Lower lobe of right lung (tissue), 2 donors: ENCODE measurements at regions not wholly inside any gene's neighbourhood (a gene's known extent, or its start where the extent isn't known, plus 50 kb on each side); places are given as distances from the start of the nearest gene placed in this dataset.

ENCODE experiments used
- ATAC-seq, 2 donors: fragments of 200-7000 bp; cut with Tn5 transposase; one replicate each; pipeline ENCODE4 v1.9.1; 2020 to 2022; ENCODE audit warnings: mild to moderate bottlenecking in 2 of 2, moderate library complexity in 2 of 2
- DNase-seq: peaks from one replicate; pipeline ENCODE4 v3.0.0-alpha.2; 2020
- H3K27ac ChIP-seq: fragments of 200-600 bp; one replicate; pipeline ENCODE4 v1.8.0; 2022
- H3K27me3 ChIP-seq: fragments of 200-600 bp; one replicate; pipeline ENCODE4 v1.8.0; 2022; ENCODE audit warnings: low read depth
- H3K36me3 ChIP-seq: fragments of 200-600 bp; one replicate; pipeline ENCODE4 v1.8.0; 2022; ENCODE audit warnings: mild to moderate bottlenecking
- H3K4me1 ChIP-seq: fragments of 200-600 bp; one replicate; pipeline ENCODE4 v1.8.0; 2022
- H3K4me3 ChIP-seq: fragments of 200-600 bp; one replicate; pipeline ENCODE4 v1.8.0; 2022; ENCODE audit warnings: mild to moderate bottlenecking
- H3K9me3 ChIP-seq: fragments of 200-600 bp; one replicate; pipeline ENCODE4 v1.8.0; 2022
- intact Hi-C: fragments of 100-400 bp; cut with DNase I; formaldehyde crosslinking; loops from one replicate; pipeline ENCODE4 v1.11.0; 2022
- TF ChIP-seq, protein P1 (sequence below): fragments of 200-600 bp; IDR thresholded peaks from one replicate; pipeline ENCODE4 v1.8.0; 2022; ENCODE audit warnings: antibody characterized with exemption, mild to moderate bottlenecking
- donor health status: DM: no; HTN: yes; CAD: no; lungs with severe emphysema.

DNA sequence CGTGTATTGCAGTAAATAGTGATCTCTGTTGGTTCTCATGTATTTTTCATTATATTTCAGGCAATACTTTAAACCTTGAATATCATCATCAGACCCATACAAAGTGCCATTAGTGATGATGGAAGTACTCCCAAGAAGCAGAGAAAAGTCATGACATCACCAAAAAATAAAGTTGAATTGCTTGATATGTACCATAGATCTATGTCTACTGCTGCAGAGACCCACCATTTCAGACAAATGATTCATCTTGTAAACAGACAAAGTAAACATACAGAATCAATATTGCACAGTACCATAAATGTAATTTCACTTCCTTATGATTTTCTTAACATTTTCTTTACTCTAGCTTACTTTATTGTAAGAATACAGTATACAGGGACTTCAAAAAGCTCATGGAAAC is 347.8 kb downstream of the IPMK start:
- TF ChIP-seq, protein P1, sequence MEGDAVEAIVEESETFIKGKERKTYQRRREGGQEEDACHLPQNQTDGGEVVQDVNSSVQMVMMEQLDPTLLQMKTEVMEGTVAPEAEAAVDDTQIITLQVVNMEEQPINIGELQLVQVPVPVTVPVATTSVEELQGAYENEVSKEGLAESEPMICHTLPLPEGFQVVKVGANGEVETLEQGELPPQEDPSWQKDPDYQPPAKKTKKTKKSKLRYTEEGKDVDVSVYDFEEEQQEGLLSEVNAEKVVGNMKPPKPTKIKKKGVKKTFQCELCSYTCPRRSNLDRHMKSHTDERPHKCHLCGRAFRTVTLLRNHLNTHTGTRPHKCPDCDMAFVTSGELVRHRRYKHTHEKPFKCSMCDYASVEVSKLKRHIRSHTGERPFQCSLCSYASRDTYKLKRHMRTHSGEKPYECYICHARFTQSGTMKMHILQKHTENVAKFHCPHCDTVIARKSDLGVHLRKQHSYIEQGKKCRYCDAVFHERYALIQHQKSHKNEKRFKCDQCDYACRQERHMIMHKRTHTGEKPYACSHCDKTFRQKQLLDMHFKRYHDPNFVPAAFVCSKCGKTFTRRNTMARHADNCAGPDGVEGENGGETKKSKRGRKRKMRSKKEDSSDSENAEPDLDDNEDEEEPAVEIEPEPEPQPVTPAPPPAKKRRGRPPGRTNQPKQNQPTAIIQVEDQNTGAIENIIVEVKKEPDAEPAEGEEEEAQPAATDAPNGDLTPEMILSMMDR: no peak
- Histone ChIP-seq H3K4me1 (no peaks in the 10 kb centered on the region), H3K27me3 (no peaks in the 10 kb centered on the region), H3K4me3 (no peak overlapping the region), H3K36me3 (no peaks in the 10 kb centered on the region), H3K9me3 (no peaks in the 10 kb centered on the region), H3K27ac (no peak overlapping the region)
- DNase-seq: no peak
- ATAC-seq: no peak
- intact Hi-C loops: no loop called here

- ATAC-seq: no peak
Observed at GRCh38 chr10:57917019-57917418, 350.7 kb downstream of the IPMK start.

DNA sequence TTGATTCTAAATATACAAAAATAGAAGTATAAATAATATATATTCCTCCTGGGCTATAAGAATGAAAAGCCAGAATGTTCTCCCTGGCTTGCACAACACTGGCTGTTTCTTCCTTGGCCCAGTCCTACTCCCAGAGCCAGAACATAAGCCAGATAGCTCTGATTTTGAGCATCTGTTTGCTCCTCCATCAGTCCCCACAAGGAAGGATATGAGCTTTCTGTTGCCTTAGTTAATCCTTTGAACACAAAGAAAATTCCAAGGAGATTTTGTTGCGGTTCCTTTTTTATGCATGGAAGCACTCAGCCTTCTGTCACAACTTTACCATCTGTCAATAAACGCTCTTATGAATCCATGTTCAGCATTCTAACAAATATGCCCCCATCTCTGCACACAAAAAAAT is 361.8 kb downstream of the IPMK start:
- TF ChIP-seq, protein P1: no peak
- no peaks in the 10 kb centered on the region for H3K4me1 ChIP-seq
- ATAC-seq: no peak
- H3K4me3 ChIP-seq: no peak overlapping the region
- no peaks in the 10 kb centered on the region for H3K36me3 ChIP-seq
- H3K9me3 ChIP-seq: no peaks in the 10 kb centered on the region
- no peaks in the 10 kb centered on the region for H3K27me3 ChIP-seq
- H3K27ac ChIP-seq: no peak overlapping the region
- intact Hi-C loops: no loop called here
- no peak for DNase-seq

More at GRCh38 chr10:57917019-57917418, 350.7 kb downstream of the IPMK start:
- Histone ChIP-seq H3K36me3 (no peaks in the 10 kb centered on the region), H3K27me3 (no peaks in the 10 kb centered on the region), H3K9me3 (no peaks in the 10 kb centered on the region), H3K4me1 (no peaks in the 10 kb centered on the region), H3K27ac (no peak overlapping the region), H3K4me3 (no peak overlapping the region)
- DNase-seq: no peak
- TF ChIP-seq, protein P1: no peak
- intact Hi-C loops: no loop called here

DNA sequence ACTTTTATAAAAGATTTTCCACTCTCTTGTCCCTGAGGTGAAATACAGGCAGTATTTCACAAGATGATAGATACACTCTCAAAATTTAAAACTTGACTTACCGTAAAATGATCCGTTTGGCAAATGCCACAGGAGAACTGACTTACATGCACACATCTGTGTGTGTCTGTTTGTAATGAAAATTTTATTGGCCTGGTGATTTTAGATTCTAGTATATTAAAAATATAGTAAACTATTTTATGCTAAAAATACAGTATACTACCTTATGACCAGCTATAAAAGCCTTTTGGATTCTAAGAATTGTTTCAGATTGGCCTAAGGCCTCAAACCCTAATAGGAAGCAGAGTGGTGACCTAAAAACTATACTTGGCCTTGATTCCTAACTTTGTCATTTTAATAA is 362.7 kb downstream of the IPMK start:
- TF ChIP-seq, protein P1: no peak
- H3K4me3 ChIP-seq: no peak overlapping the region
- ATAC-seq: no peak
- H3K36me3 ChIP-seq: no peaks in the 10 kb centered on the region
- H3K27ac ChIP-seq: no peak overlapping the region
- no peaks in the 10 kb centered on the region for H3K9me3 ChIP-seq
- no peaks in the 10 kb centered on the region for H3K4me1 ChIP-seq
- intact Hi-C loops: no loop called here
- no peaks in the 10 kb centered on the region for H3K27me3 ChIP-seq
- DNase-seq: no peak

DNA sequence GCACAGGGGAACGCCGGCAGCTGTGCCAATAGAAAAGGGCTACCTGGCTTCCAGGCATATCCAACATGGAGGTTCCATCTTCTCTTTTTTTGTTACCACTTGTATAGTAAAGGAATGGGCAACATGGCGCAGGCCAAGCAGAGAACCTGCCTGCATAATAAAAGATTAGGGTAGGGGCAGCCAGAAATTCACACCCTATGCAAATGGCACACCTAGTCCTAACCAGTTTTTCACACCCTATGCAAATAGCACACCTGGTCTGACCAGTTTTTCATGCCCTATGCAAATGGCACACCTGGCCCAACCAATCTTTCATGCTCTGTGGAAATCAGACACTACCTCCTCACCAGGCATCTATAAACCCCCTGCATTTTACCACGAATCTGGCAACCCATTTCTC is 369.5 kb downstream of the IPMK start:
- intact Hi-C loops: no loop called here
- no peaks in the 10 kb centered on the region for H3K9me3 ChIP-seq
- H3K27ac ChIP-seq: no peak overlapping the region
- H3K36me3 ChIP-seq: no peaks in the 10 kb centered on the region
- H3K4me1 ChIP-seq: no peaks in the 10 kb centered on the region
- ATAC-seq (no peak), DNase-seq (no peak)
- no peaks in the 10 kb centered on the region for H3K27me3 ChIP-seq
- TF ChIP-seq, protein P1: no peak
- H3K4me3 ChIP-seq: no peak overlapping the region

DNA sequence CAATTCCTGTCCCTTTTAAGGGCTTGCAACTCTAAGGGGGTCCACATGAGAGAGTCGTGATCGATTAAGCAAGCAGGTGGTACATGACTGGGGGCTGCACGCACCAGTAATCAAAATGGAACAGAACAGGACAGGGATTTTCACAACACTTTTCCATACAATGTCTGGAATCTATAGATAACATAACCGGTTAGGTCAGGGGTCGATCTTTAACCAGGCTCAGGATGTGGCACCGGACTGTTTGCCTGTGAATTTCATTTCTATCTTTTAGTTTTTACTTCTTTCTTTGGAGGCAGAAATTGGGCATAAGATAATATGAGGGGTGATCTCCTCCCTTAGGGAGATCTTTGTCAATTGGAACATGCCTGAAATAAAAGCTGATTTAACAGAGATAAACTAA is 370.1 kb downstream of the IPMK start:
- no peak for ATAC-seq
- H3K4me3 ChIP-seq: no peak overlapping the region
- TF ChIP-seq, protein P1: no peak
- no peak overlapping the region for H3K27ac ChIP-seq
- intact Hi-C loops: no loop called here
- H3K36me3 ChIP-seq: no peaks in the 10 kb centered on the region
- H3K9me3 ChIP-seq: no peaks in the 10 kb centered on the region
- H3K27me3 ChIP-seq: no peaks in the 10 kb centered on the region
- DNase-seq: no peak
- no peaks in the 10 kb centered on the region for H3K4me1 ChIP-seq
